Neutrophil (primary cell): ENCODE measurements at regions not wholly inside any gene's neighbourhood (a gene's known extent, or its start where the extent isn't known, plus 50 kb on each side); places are given as distances from the start of the nearest gene placed in this dataset.

ENCODE experiments used
- H3K27ac ChIP-seq: fragments of 200-600 bp; sonication (generic); 2 replicates; pipeline ENCODE4 v1.5.1; 2016; ENCODE audit warnings: mild to moderate bottlenecking, moderate library complexity
- H3K27me3 ChIP-seq: fragments of 200-600 bp; sonication (generic); 2 replicates; pipeline ENCODE4 v1.6.0; 2016; ENCODE audit warnings: mild to moderate bottlenecking
- H3K36me3 ChIP-seq: fragments of 200-600 bp; sonication (generic); 2 replicates; pipeline ENCODE4 v1.5.1; 2017
- H3K4me1 ChIP-seq, 2 experiments: fragments of 200-600 bp in 1 of 2; sonication (generic) in 1 of 2; 1 replicate in 1 of 2; 2 replicates in 1 of 2; pipeline versions ENCODE4 v1.5.1 to v1.6.1; 2013 to 2016; ENCODE audit warnings: low read depth in 1 of 2, low read length in 1 of 2, mild to moderate bottlenecking in 1 of 2, moderate library complexity in 1 of 2; ENCODE audit not compliant: control insufficient read depth in 1 of 2, insufficient read depth in 1 of 2
- H3K4me3 ChIP-seq, 2 experiments: fragments of 200-600 bp in 1 of 2; sonication (generic) in 1 of 2; 1 replicate in 1 of 2; 2 replicates in 1 of 2; pipeline ENCODE4 v1.5.1; 2013 to 2016; ENCODE audit warnings: low read depth in 1 of 2, low read length in 1 of 2, mild to moderate bottlenecking in 1 of 2, moderate library complexity in 1 of 2
- H3K9me3 ChIP-seq: fragments of 200-600 bp; sonication (generic); 2 replicates; pipeline ENCODE4 v1.5.1; 2016
- CTCF ChIP-seq: fragments of 200-600 bp; sonication (generic); IDR thresholded peaks from 2 replicates; pipeline ENCODE4 v1.5.1; 2016; ENCODE audit warnings: antibody characterized with exemption

DNA sequence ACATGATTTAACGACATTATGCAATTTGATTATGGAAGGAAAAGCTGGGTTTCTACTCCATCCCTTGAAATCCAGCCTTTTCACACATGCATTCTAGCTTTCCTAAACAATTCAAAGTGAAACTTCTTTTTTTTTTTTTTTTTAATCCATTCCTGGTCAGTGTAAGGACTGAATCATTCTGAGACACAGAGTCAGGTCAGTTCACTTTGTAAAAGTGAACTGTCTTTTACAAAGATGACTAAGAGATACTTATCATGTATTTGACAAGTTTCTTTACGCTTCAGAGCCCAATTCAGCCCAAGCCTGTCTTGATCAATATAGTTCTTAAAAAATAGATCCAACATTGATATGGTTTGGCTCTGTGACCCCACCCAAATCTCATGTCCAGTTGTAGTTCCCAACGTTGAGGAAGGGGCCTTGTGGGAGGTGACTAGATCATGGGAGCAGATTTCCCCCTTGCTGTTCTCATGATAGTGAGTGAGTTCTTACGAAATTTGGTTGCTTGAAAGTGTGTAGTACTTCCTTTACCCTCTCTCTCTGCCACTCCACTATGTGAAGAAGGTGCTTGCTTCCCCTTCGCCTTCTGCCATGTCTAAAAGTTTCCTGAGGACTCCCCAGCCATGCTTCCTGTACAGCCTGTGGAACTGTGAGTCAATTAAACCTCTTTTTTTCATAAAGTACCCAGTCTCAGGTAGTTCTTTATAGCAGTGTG is 345.6 kb upstream of the THBS1 start:
- Histone ChIP-seq H3K4me1 (no peaks in the 10 kb centered on the region), H3K27me3 (no peaks in the 10 kb centered on the region), H3K4me3 (no peak overlapping the region), H3K36me3 (no peaks in the 10 kb centered on the region), H3K9me3 (no peaks in the 10 kb centered on the region), H3K27ac (no peak overlapping the region)
- no peak for TF ChIP-seq CTCF

- Histone ChIP-seq H3K36me3 (no peaks in the 10 kb centered on the region), H3K27ac (no peak overlapping the region), H3K4me1 (no peaks in the 10 kb centered on the region), H3K27me3 (no peaks in the 10 kb centered on the region), H3K4me3 (no peak overlapping the region), H3K9me3 (no peaks in the 10 kb centered on the region)
- no peak for TF ChIP-seq CTCF
Observed at GRCh38 chr15:39236375-39236774, 344.5 kb upstream of the THBS1 start.

- no peak overlapping the region for H3K27ac ChIP-seq
- no peak overlapping the region for H3K4me3 ChIP-seq
- H3K9me3 ChIP-seq, result no peaks in the 10 kb centered on the region
- H3K36me3 ChIP-seq, result no peaks in the 10 kb centered on the region
- no peaks in the 10 kb centered on the region for H3K4me1 ChIP-seq
- no peaks in the 10 kb centered on the region for H3K27me3 ChIP-seq
- no peak for TF ChIP-seq CTCF
Observed at GRCh38 chr15:39238443-39238842, 342.4 kb upstream of the THBS1 start.

- H3K36me3 ChIP-seq, result no peaks in the 10 kb centered on the region
- no peaks in the 10 kb centered on the region for H3K9me3 ChIP-seq
- no peak for TF ChIP-seq CTCF
- no peaks in the 10 kb centered on the region for H3K4me1 ChIP-seq
- H3K27ac ChIP-seq, result no peak overlapping the region
- no peaks in the 10 kb centered on the region for H3K27me3 ChIP-seq
- H3K4me3 ChIP-seq, result no peak overlapping the region
Observed at GRCh38 chr15:39239562-39239961, 341.3 kb upstream of the THBS1 start.

- Histone ChIP-seq H3K27me3 (no peaks in the 10 kb centered on the region), H3K4me3 (no peak overlapping the region), H3K4me1 (no peaks in the 10 kb centered on the region), H3K9me3 (no peaks in the 10 kb centered on the region), H3K27ac (no peak overlapping the region), H3K36me3 (no peaks in the 10 kb centered on the region)
- TF ChIP-seq CTCF, result no peak
Observed at GRCh38 chr15:39242345-39242744, 338.5 kb upstream of the THBS1 start.
